PC-3 (cell line): ENCODE measurements at regions not wholly inside any gene's neighbourhood (a gene's known extent, or its start where the extent isn't known, plus 50 kb on each side); places are given as distances from the start of the nearest gene placed in this dataset.

Experiments used
- ATAC-seq: fragments of 200-7000 bp; cut with Tn5 transposase; 2 replicates; pipeline ENCODE4 v1.9.1; 2020; ENCODE audit warnings: mild to moderate bottlenecking, moderate library complexity
- BruUV-seq: library from RNA; stranded (reverse); fragments of 400-500 nt; replicated peaks from 2 replicates; lab custom pipeline; 2021; lab: Mats Ljungman, UMichigan
- CTCF ChIA-PET: fragments of 300-600 bp; sonication (Branson Sonifier 250); formaldehyde crosslinking; loops from one replicate; lab custom pipeline; 2022; ENCODE audit warnings: antibody characterized with exemption; lab: Charles Lee
- POLR2A ChIA-PET: fragments of 300-600 bp; sonication (Branson Sonifier 250); formaldehyde crosslinking; loops from one replicate; lab custom pipeline; 2022; ENCODE audit warnings: antibody characterized with exemption; ENCODE audit not compliant: unreplicated experiment; lab: Charles Lee
- DNase-seq: peaks from one replicate; pipeline ENCODE4 v3.0.0-alpha.2; 2015
- H2AFZ ChIP-seq: fragments of 300-600 bp; sonication (generic); 2 replicates; pipeline ENCODE4 v1.6.0; 2016; ENCODE audit warnings: antibody characterized with exemption, low read length
- H3F3A ChIP-seq: fragments of 300-600 bp; sonication (generic); one replicate; pipeline ENCODE4 v1.6.0; 2017; ENCODE audit warnings: antibody characterized with exemption, low read length, control low read depth, mild to moderate bottlenecking; ENCODE audit not compliant: unreplicated experiment
- H3K27ac ChIP-seq: fragments of 300-600 bp; sonication (generic); 2 replicates; pipeline ENCODE4 v1.5.1; 2016; ENCODE audit warnings: mild to moderate bottlenecking, low read length
- H3K27me3 ChIP-seq: fragments of 300-600 bp; sonication (generic); 2 replicates; pipeline ENCODE4 v1.6.1; 2016; ENCODE audit warnings: low read length, mixed read lengths
- H3K36me3 ChIP-seq: fragments of 300-600 bp; sonication (generic); 2 replicates; pipeline ENCODE4 v1.6.1; 2016; ENCODE audit warnings: low read depth, mixed run types, low read length, mixed read lengths
- H3K4me1 ChIP-seq: fragments of 300-600 bp; sonication (generic); 2 replicates; pipeline ENCODE4 v1.5.1; 2016; ENCODE audit warnings: low read length; ENCODE audit not compliant: insufficient read depth
- H3K4me2 ChIP-seq: fragments of 300-600 bp; sonication (generic); 2 replicates; pipeline ENCODE4 v1.6.0; 2016; ENCODE audit warnings: low read length
- H3K4me3 ChIP-seq: fragments of 300-600 bp; sonication (generic); 2 replicates; pipeline ENCODE4 v1.5.1; 2016; ENCODE audit warnings: mild to moderate bottlenecking, low read length, mixed read lengths
- H3K79me2 ChIP-seq: fragments of 300-600 bp; sonication (generic); 2 replicates; pipeline ENCODE4 v1.6.1; 2017; ENCODE audit warnings: low read length, mixed read lengths
- H3K9ac ChIP-seq: fragments of 300-600 bp; sonication (generic); 2 replicates; pipeline ENCODE4 v1.6.0; 2016; ENCODE audit warnings: mild to moderate bottlenecking, low read length
- H3K9me2 ChIP-seq: fragments of 300-600 bp; sonication (generic); replicated peaks from 2 replicates; pipeline ENCODE4 v1.6.1; 2016; ENCODE audit warnings: mixed run types, low read length, mixed read lengths
- H3K9me3 ChIP-seq: fragments of 300-600 bp; sonication (generic); 2 replicates; pipeline ENCODE4 v1.6.1; 2016; ENCODE audit warnings: low read length, mixed read lengths
- H4K20me1 ChIP-seq: fragments of 300-600 bp; sonication (generic); 2 replicates; pipeline ENCODE4 v1.6.1; 2016; ENCODE audit warnings: low read length, mixed read lengths
- CTCF ChIP-seq: fragments of 300-600 bp; sonication (generic); conservative IDR thresholded peaks from 2 replicates; pipeline ENCODE4 v1.5.1; 2017; ENCODE audit warnings: antibody characterized with exemption, low read depth, mild to moderate bottlenecking, low read length
- EZH2 ChIP-seq: fragments of 300-600 bp; sonication (generic); IDR thresholded peaks from one replicate; pipeline ENCODE4 v1.6.1; 2017; ENCODE audit warnings: antibody characterized with exemption, mild to moderate bottlenecking, low read length; ENCODE audit not compliant: unreplicated experiment
- EZH2phosphoT487 ChIP-seq: fragments of 300-600 bp; sonication (generic); IDR thresholded peaks from 2 replicates; pipeline ENCODE4 v1.6.1; 2018; ENCODE audit warnings: mild to moderate bottlenecking, antibody characterized with exemption, low read length, borderline replicate concordance
- intact Hi-C: fragments of 100-400 bp; cut with micrococcal nuclease; formaldehyde crosslinking; loops from 2 replicates; pipeline ENCODE4 v1.9.0; 2023

GRCh38 chr7:115410972-115411686 is 489.2 kb downstream of the MDFIC start:
- Histone ChIP-seq H3F3A (no peaks in the 10 kb centered on the region), H3K4me2 (no peak overlapping the region), H2AFZ (no peak overlapping the region), H3K4me3 (no peak overlapping the region), H3K36me3 (no peaks in the 10 kb centered on the region), H4K20me1 (no peaks in the 10 kb centered on the region), H3K9me3 (no peaks in the 10 kb centered on the region), H3K4me1 (no peaks in the 10 kb centered on the region), H3K27me3 (no peaks in the 10 kb centered on the region), H3K79me2 (no peaks in the 10 kb centered on the region), H3K9ac (no peak overlapping the region), H3K27ac (no peak overlapping the region), H3K9me2 (no peaks in the 10 kb centered on the region)
- ChIA-PET POLR2A (no interaction called here), CTCF (no interaction called here)
- TF ChIP-seq CTCF, result no peak
- TF ChIP-seq EZH2phosphoT487, result no peak
- TF ChIP-seq EZH2, result no peak
- BruUV-seq, result no TSS peak
- no peak for ATAC-seq
- intact Hi-C loops, result no loop called here
- no peak for DNase-seq

- no peaks in the 10 kb centered on the region for H3K36me3 ChIP-seq
- ATAC-seq (no peak), DNase-seq (no peak)
- CTCF ChIA-PET, result no interaction called here
- no peaks in the 10 kb centered on the region for H3K9me3 ChIP-seq
- no peak overlapping the region for H3K9ac ChIP-seq
- no peak overlapping the region for H2AFZ ChIP-seq
- H4K20me1 ChIP-seq, result no peaks in the 10 kb centered on the region
- H3F3A ChIP-seq, result no peaks in the 10 kb centered on the region
- H3K9me2 ChIP-seq, result no peaks in the 10 kb centered on the region
- H3K4me3 ChIP-seq, result no peak overlapping the region
- no peaks in the 10 kb centered on the region for H3K27me3 ChIP-seq
- H3K4me2 ChIP-seq, result no peak overlapping the region
- H3K27ac ChIP-seq, result no peak overlapping the region
- intact Hi-C loops, result no loop called here
- TF ChIP-seq EZH2phosphoT487, result no peak
- TF ChIP-seq CTCF, result no peak
- no peak for TF ChIP-seq EZH2
- H3K4me1 ChIP-seq, result no peaks in the 10 kb centered on the region
- BruUV-seq, result no TSS peak
- H3K79me2 ChIP-seq, result no peaks in the 10 kb centered on the region
- POLR2A ChIA-PET, result no interaction called here
These were observed 488.5 kb downstream of the MDFIC start for GRCh38 chr7:115410434-115410820.

- Histone ChIP-seq H3K9ac (no peak overlapping the region), H4K20me1 (no peaks in the 10 kb centered on the region), H3K9me2 (no peaks in the 10 kb centered on the region), H3K9me3 (no peaks in the 10 kb centered on the region), H3K4me3 (no peak overlapping the region), H3K4me2 (no peak overlapping the region), H3F3A (no peaks in the 10 kb centered on the region), H2AFZ (no peak overlapping the region), H3K4me1 (no peaks in the 10 kb centered on the region), H3K27ac (no peak overlapping the region), H3K27me3 (no peaks in the 10 kb centered on the region), H3K36me3 (no peaks in the 10 kb centered on the region), H3K79me2 (no peaks in the 10 kb centered on the region)
- ChIA-PET CTCF (interaction anchor here (0.7 kb wide), 1 partner anchor 323 kb away, joined by 3 read pairs; no protein-coding TSS in a partner anchor), POLR2A (no interaction called here)
- DNase-seq, result no peak
- no TSS peak for BruUV-seq
- intact Hi-C loops, result no loop called here
- no peak for ATAC-seq
- TF ChIP-seq CTCF (no peak), EZH2phosphoT487 (no peak), EZH2 (no peak)
These were observed 488.0 kb downstream of the MDFIC start for GRCh38 chr7:115409682-115410433.
